Right ventricle myocardium inferior (tissue), 1 donor: ENCODE measurements at regions not wholly inside any gene's neighbourhood (a gene's known extent, or its start where the extent isn't known, plus 50 kb on each side); places are given as distances from the start of the nearest gene placed in this dataset.

Source experiments
- ATAC-seq: fragments of 200-7000 bp; cut with Tn5 transposase; one replicate; pipeline ENCODE4 v1.9.1; 2020; ENCODE audit warnings: mild to moderate bottlenecking, moderate library complexity
- DNase-seq: peaks from one replicate; pipeline ENCODE4 v3.0.0; 2021; ENCODE audit errors: missing footprints
- intact Hi-C: fragments of 100-400 bp; cut with DNase I; formaldehyde crosslinking; loops from one replicate; pipeline ENCODE4 v1.11.0; 2022
- donor health status: DM: no; HTN: yes; CAD: no; lungs with severe emphysema.

DNA sequence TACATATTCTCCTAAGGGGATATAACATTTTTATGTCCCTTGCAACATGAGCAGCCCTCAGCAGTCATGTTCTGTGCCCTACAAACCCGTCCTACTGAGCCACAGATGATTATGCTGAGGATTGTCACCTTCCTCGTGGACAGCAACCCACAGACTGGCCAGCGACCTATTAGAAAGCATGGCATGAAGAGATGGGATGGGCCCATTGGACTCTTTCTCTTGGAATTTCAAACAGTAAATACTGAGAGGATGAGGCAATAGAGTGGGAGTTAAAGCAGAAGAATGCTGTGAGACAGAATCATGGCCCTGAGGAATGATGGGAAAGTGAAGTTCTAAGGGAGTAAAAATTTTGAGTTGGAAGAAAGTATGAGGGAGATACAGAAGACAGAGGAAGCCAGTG, 149.9 kb upstream of the BTG1 start:
- no peak for DNase-seq
- intact Hi-C loops: no loop called here
- ATAC-seq: no peak

- ATAC-seq (no peak), DNase-seq (no peak)
- intact Hi-C loops: no loop called here
Observed at GRCh38 chr12:92294676-92295440, 149.2 kb upstream of the BTG1 start.

DNA sequence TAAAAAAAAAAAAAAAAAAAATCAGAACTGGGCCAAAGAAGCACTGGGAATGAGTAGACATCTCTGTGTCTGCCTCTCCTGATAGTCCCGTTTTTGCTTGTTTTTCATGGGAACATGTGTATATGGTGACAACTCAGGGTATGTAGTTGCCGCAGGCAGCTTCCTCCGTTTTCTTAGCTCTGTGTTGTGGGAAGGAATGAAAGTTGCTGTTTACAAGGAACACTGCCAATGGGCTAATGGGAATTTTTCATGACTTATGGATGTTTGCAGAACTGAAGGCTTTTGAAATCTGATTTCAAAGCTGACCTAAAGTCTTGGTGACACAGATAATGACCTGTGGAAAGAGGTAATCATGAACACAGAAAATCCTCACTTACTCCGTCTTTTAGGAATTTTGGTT, 146.4 kb upstream of the BTG1 start:
- no peak for DNase-seq
- intact Hi-C loops: no loop called here
- ATAC-seq: no peak

DNA sequence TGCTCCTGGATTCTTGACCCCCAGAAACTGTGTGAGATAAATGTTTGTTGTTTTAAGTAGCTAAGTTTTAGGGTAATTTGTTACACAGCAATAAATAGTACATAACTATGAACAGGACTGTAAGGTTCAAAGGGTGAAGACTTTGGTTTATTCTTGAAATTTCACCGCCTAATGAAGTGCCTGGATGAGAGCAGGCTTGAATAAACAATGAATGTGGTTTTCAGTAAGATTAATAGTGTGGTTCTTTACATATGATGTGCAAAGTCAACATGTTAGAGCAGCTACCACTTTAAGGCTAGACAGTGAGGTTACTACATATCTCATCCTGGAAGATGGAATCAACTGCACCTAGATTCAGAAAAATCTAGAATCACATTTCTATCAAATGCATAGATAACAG, 145.2 kb upstream of the BTG1 start:
- intact Hi-C loops: no loop called here
- DNase-seq: no peak
- no peak for ATAC-seq

DNA sequence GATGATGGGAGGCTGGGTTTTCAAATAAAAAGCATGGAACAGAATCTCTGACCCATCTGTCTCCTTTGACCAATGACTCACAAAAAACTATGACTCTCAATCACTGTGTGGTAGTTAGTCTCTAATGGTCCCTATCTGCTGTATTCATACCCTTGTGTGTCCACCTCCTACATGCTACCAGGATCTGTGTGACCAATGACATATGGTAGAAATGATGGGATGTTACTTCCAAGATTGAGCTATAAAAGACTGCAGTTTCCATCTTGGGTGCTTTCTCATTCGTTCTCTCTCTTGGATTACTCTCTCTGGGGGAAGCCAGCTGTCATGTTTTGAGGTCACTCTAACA, 144.7 kb upstream of the BTG1 start:
- no peak for ATAC-seq
- no peak for DNase-seq
- intact Hi-C loops: no loop called here

DNA sequence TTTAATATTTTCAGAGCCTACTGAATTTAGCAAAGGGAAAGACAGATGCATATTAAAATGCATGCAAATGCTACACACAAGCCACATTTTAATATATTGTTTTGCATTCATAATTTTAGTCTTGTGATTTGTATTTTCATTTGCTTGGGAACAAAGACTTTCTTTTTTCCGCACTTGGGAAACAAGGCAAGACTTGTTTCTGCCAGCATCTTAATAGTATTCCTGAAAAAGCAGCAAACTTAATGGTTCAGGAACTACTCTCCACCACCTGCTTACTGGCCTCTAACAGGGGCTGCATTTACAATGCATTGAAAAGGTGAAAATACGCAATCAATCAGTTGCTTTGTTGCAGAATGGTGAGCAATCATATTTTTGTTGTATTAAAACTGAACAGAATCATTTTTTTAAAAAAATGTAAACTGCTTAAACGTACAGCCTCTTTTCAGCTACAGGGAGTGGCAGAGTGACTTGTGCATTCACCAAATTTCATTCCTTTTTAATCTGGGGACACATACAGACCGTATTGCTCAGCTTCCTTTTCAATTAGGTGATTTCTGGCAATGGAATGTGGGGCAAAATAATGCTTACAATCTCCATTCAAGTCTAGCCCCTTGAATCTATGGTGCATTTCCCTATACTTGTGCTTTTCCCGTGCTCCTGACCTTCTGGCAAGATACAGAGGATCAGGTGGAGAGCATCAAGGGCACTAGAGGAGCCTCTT, 144.1 kb upstream of the BTG1 start:
- intact Hi-C loops: no loop called here
- DNase-seq: no peak
- no peak for ATAC-seq

GRCh38 chr12:92288561-92288960, 142.9 kb upstream of the BTG1 start:
- intact Hi-C loops: no loop called here
- DNase-seq (peak; percentile 69), ATAC-seq (peak; percentile 92)

DNA sequence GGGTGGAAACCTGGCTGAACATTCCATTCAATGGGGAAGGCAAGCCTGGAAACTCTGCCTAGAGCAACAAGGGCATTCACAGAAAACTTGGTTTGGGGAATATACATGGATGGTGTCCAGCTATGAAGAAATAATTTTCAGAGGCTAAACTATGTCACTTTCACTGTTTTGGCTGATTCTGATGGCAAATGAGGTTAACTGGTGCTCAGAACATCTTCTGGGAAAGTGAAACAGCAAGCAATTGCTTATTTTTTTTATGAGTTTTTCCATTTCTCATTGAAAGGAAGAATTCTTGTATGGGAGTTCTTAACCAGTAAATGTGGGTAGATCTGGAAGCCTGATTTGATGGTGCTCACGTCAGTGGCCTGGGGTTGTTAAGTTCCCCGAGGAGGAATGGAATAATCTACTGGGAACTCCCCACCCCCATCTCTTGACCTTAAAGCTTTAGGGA, 132.8 kb upstream of the BTG1 start:
- intact Hi-C loops: no loop called here
- peak; percentile 93 for ATAC-seq
- DNase-seq: no peak

DNA sequence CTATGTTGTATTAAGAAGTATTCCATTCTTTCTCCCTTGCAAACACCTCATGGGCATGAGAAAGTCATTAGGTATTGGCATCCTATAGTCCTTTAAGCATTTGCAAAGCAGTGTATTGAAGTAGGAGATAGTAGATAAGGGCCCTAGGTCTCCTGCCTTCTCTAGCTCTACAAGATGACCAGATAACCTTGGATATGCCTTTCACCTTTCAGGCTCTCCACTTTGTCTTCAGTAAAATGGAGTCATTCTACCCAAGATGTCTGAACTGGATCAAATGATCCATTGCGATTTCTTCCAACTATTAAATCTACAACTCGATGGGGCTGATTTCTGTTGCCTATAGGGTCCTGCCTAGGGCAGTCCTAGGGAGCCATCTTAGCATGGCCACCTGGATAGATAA, 132.1 kb upstream of the BTG1 start:
- no peak for ATAC-seq
- no peak for DNase-seq
- intact Hi-C loops: no loop called here

- DNase-seq (no peak), ATAC-seq (no peak)
- intact Hi-C loops: no loop called here
Observed at GRCh38 chr12:92276276-92276675, 130.6 kb upstream of the BTG1 start.

DNA sequence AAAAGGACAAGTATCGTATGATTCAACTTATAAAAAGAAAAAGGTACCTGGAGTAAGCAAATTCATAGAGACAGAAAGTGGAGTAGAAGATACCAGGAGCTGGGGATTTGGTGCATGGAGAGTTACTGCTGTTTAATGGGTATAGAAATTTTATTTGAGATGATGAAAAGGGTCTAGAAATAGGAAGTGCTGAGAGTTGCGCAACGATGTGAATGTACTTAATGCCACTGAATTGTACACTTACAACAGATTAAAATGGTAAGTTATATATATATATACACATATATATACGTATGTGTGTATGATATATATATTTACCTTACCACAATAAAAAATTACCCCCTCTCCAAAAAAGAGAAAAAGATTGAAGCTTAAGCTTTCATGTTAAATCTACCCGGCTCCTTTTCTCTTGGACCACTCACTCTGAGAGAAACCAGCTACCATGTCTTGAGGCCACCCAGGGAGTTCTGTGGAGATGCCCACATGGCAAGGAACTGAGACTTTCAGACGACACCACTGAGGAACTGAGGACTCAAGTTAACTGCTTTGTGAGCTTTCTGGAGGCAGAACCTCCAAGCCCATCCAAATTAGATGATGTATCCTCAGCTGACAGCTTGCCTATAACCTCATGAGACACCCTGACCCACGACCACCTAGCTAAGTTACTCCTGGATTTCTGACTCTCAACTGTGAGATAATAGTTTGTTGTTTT, 130.0 kb upstream of the BTG1 start:
- no peak for DNase-seq
- intact Hi-C loops: no loop called here
- ATAC-seq: no peak

- ATAC-seq: no peak
- intact Hi-C loops: no loop called here
- DNase-seq: no peak
Observed at GRCh38 chr12:92273076-92273475, 127.4 kb upstream of the BTG1 start.

GRCh38 chr12:92272061-92272964, 126.7 kb upstream of the BTG1 start:
- ATAC-seq: no peak
- intact Hi-C loops: no loop called here
- no peak for DNase-seq

- intact Hi-C loops: no loop called here
- DNase-seq (no peak), ATAC-seq (no peak)
Observed at GRCh38 chr12:92271341-92271740, 125.7 kb upstream of the BTG1 start.

DNA sequence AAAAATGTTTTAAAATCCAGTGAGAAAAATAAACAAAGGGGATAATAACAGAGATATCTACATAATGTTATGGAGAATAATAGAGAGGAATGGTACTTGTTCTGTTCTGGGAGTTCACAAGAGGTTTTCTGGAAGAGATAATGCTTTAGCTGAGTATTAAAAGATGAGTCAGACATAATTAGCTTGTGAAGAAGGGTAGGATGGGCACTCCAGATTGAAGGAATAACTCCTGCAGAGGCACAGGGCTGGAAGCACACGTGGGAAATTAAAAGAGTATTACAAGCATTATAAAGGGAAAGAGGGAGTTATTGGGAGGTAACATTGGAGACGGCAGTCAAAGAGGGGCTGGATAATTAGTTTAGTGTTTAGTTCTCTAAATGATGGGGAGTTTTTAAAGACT, 124.9 kb upstream of the BTG1 start:
- intact Hi-C loops: no loop called here
- ATAC-seq: no peak
- DNase-seq: no peak

DNA sequence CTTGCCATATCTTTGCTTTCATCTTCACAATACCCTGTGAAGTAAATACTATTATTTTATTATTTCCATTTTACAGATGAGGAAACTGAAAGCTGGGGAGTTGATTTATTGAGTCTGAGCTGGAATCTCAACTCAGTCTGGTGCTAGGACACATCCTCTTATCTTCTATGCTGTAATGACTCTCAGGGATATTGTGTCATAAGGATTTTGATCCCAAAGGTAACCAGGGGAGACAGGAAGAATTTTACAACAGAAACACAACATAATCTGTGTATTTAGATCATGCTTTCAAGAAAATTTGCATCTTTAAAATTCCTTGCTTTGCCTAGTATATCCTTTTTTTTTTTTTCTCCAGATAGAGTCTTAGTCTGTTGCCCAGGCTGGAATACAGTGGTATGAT, 123.3 kb upstream of the BTG1 start:
- ATAC-seq: no peak
- no peak for DNase-seq
- intact Hi-C loops: no loop called here

DNA sequence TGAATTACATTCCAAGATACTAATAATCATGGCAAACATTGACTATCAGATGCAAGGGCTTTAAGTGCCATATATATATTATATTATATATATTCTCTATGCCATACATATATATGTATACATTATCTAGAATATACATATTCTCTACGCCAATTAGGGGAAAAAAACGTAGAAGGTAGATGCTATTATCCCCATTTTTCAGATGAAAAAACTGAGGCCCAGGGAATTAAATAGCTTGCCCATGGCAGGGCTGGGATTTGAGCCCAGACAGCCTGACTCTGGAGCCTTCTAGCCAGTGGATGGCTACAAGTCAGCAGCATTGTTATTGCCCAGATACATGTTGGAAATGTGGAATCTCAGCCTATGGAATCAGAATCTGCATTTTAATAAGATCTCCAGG, 116.0 kb upstream of the BTG1 start:
- intact Hi-C loops: no loop called here
- DNase-seq: no peak
- no peak for ATAC-seq

- no peak for ATAC-seq
- no peak for DNase-seq
- intact Hi-C loops: no loop called here
Observed at GRCh38 chr12:92261071-92261470, 115.4 kb upstream of the BTG1 start.

DNA sequence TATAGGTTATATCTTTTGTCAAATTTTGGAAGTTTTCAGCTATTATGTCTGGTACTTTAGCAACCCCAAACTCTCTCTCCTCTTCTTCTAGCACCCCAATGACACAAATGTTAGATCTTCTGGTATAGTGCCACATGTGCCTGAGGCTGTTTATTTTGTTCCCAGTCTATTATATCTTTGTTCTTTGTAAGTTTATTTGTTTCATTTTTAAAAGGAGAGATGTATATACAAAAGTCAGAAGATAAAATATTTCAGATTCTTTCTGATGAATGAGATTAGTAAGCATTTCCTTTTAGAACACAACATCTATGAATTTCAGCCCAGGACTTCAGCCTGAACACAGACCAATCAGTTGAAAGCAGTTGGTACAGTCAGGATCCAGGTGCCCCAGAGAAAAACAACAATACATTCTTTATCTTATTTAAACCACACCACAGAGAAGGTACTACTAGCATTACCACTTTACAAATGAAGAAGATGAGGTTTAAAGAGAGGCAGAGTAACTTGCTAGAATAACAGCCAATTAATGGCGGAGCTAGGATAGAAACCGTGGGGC, 114.1 kb upstream of the BTG1 start:
- DNase-seq (no peak), ATAC-seq (no peak)
- intact Hi-C loops: no loop called here
